Chondrocyte (in vitro differentiated cells): ENCODE measurements at regions not wholly inside any gene's neighbourhood (a gene's known extent, or its start where the extent isn't known, plus 50 kb on each side); places are given as distances from the start of the nearest gene placed in this dataset.

Source experiments
- DNase-seq: peaks from one replicate; pipeline ENCODE4 v3.0.0; 2021; ENCODE audit warnings: mixed read lengths, low spot score
- H3K27ac Mint-ChIP-seq: one replicate; pipeline ENCODE4 v1.8.0; 2021; ENCODE audit warnings: mild to moderate bottlenecking, moderate library complexity, mixed read lengths; ENCODE audit not compliant: unreplicated experiment
- H3K27me3 Mint-ChIP-seq: 2 replicates; pipeline ENCODE4 v1.8.0; 2021; ENCODE audit warnings: low read depth, mixed read lengths
- H3K36me3 Mint-ChIP-seq: 2 replicates; pipeline ENCODE4 v1.8.0; 2021; ENCODE audit warnings: low read depth, mixed read lengths
- H3K4me1 Mint-ChIP-seq: 2 replicates; pipeline ENCODE4 v1.8.0; 2021; ENCODE audit warnings: low read depth, mild to moderate bottlenecking, mixed read lengths
- H3K4me3 Mint-ChIP-seq: one replicate; pipeline ENCODE4 v1.8.0; 2021; ENCODE audit warnings: mild to moderate bottlenecking, moderate library complexity, mixed read lengths; ENCODE audit not compliant: unreplicated experiment
- H3K9me3 Mint-ChIP-seq: 2 replicates; pipeline ENCODE4 v1.8.0; 2021; ENCODE audit warnings: low read depth, mixed read lengths
- TF ChIP-seq, protein P1 (sequence below): fragments of 200-600 bp; sonication (generic); IDR thresholded peaks from 2 replicates; pipeline ENCODE4 v1.5.0; 2021; ENCODE audit warnings: antibody characterized with exemption, mild to moderate bottlenecking, moderate library complexity

DNA sequence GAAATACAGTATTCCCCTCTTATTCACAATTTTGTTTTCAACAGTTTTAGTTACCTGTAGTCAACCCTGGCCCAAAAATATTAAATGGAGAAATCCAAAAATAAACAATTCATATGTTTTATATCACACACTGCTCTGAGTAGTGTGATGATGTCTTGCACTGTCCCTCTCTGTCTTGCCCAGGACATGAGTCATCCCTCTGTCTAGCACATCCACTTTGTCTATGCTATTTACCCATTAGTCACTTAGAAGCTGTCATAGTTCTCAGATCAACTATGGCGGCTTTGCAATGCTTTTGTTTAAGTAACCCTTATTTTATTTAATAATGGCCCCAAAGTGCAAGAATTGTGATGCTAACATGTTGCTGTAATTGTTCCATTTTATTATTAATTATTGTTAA, 380.6 kb upstream of the REG3G start:
- H3K27ac Mint-ChIP-seq, result no peak overlapping the region
- no peaks in the 10 kb centered on the region for H3K36me3 Mint-ChIP-seq
- DNase-seq, result no peak
- no peaks in the 10 kb centered on the region for H3K4me1 Mint-ChIP-seq
- TF ChIP-seq, protein P1, sequence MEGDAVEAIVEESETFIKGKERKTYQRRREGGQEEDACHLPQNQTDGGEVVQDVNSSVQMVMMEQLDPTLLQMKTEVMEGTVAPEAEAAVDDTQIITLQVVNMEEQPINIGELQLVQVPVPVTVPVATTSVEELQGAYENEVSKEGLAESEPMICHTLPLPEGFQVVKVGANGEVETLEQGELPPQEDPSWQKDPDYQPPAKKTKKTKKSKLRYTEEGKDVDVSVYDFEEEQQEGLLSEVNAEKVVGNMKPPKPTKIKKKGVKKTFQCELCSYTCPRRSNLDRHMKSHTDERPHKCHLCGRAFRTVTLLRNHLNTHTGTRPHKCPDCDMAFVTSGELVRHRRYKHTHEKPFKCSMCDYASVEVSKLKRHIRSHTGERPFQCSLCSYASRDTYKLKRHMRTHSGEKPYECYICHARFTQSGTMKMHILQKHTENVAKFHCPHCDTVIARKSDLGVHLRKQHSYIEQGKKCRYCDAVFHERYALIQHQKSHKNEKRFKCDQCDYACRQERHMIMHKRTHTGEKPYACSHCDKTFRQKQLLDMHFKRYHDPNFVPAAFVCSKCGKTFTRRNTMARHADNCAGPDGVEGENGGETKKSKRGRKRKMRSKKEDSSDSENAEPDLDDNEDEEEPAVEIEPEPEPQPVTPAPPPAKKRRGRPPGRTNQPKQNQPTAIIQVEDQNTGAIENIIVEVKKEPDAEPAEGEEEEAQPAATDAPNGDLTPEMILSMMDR, result no peak
- no peak overlapping the region for H3K4me3 Mint-ChIP-seq
- H3K27me3 Mint-ChIP-seq, result no peaks in the 10 kb centered on the region
- no peaks in the 10 kb centered on the region for H3K9me3 Mint-ChIP-seq

DNA sequence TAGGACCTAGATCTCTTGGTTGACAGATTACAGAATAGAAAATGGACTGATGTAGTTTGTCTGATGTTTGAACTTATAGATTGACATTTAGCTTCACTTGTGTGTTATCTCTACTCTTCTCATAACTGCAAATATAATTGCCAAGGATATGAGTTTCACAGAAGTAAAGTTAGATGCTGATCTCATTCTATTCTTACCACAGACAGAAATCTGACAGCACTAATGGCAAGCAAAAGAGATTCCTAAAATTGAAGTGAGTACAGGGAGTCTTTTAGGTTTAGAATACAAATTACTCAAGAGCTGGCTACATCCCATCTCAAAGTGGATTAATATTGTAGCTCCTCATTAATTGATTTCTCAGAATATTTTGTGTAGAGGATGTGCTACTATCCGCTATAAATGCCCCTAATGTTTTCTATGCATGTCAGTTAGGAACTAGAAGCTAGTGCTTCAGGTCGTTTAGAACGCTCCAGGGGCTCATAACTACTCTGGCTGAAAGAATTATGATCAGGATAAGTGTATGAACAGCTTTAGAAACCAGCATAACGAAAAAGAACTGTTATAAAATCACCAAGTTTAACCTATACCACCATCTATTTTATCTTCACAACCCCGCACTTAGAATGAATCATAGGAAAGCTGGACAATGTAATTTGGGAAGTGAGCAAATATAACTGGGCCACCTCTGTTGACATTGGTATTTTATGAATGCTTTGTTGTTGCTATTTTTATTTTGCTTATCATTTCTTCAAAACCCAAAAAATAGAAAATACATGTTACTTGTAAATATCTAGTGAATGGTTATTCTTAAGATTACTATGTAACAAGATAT, 378.8 kb upstream of the REG3G start:
- TF ChIP-seq, protein P1, result no peak
- Mint-ChIP-seq H3K9me3 (no peaks in the 10 kb centered on the region), H3K27ac (no peak overlapping the region), H3K4me3 (no peak overlapping the region), H3K4me1 (no peaks in the 10 kb centered on the region), H3K36me3 (no peaks in the 10 kb centered on the region), H3K27me3 (no peaks in the 10 kb centered on the region)
- no peak for DNase-seq

DNA sequence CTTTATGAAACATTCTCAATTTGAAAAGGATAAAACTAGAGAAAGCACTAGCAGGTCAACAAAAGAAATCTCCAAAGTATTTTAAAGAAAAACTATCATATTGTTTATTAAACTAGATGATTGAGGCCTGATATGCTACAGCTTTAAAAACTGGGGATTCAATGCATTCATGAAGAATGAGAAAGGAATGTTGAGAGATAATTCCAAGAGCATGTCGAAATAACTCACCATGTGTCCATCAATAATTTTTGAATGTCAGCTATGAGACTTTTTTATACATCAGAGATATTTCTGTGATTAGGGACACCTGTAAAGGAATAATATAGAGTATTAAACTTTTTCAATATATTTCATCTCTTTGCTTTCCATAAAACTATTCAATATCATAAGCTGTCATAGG, 376.9 kb upstream of the REG3G start:
- TF ChIP-seq, protein P1, result no peak
- no peaks in the 10 kb centered on the region for H3K27me3 Mint-ChIP-seq
- H3K9me3 Mint-ChIP-seq, result no peaks in the 10 kb centered on the region
- no peak overlapping the region for H3K4me3 Mint-ChIP-seq
- DNase-seq, result no peak
- no peak overlapping the region for H3K27ac Mint-ChIP-seq
- no peaks in the 10 kb centered on the region for H3K36me3 Mint-ChIP-seq
- H3K4me1 Mint-ChIP-seq, result no peaks in the 10 kb centered on the region

DNA sequence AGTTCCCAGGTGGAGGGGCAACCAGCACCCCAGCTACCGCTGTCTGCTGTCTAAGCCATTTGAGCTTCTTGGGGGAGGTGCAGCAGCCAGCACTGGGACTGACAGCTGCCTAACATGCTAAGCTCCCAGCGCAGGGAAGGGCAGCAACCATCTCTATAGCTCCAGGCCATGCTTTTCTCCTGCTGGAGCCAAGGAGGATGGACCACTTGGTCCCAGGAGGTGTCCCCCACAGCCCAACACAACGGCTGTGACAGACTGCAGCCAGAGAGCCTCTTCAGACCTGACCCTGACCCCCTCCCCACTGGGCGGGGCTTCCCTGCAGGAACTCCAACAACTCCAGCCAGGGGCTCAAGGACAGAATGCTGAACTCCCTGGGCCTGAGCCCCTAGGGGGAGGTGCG, 370.6 kb upstream of the REG3G start:
- TF ChIP-seq, protein P1, result no peak
- H3K27ac Mint-ChIP-seq, result no peak overlapping the region
- H3K36me3 Mint-ChIP-seq, result no peaks in the 10 kb centered on the region
- H3K4me1 Mint-ChIP-seq, result no peaks in the 10 kb centered on the region
- no peak overlapping the region for H3K4me3 Mint-ChIP-seq
- DNase-seq, result peak; percentile 76
- peaks cover 28% of the 10 kb centered on the region for H3K9me3 Mint-ChIP-seq
- no peaks in the 10 kb centered on the region for H3K27me3 Mint-ChIP-seq

DNA sequence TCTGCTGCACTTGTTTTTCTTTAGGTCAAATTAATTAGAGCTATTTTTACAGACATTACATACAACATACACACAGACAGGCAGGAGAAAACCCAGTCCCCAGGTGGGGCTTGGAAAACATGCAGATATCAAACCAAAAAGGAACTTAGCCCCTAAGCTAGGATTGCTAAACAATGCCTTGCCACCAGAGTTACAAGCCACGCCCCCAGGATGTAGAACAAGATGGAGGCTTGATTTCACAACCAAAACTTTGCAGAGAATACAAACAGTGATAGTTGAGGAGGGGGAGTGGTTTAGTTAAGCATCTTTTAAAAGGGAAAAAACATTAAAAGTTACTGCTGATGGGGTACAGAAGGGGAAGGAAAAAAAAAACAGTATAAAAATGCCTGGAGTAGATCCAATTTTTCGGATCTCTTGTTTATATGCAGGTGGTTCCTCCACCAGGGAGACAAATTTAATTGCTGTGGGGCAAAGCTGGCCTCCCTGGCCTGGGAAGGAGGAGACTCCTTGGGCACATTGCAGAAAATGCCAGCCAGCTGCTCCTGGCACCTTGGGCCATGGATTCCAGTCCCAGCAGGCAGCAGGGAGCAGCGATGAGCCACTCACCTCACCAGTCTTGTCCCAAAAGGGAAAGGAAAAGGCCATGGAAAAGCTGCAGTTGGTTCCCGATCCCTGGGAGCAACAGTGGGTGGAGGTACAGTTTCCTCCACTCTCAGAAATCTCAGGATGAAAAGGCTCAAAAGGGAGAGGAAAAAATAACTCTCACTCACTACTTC, 348.4 kb upstream of the REG3G start:
- TF ChIP-seq, protein P1, result no peak
- Mint-ChIP-seq H3K4me3 (no peak overlapping the region), H3K9me3 (no peaks in the 10 kb centered on the region), H3K36me3 (no peaks in the 10 kb centered on the region), H3K27me3 (peaks cover 4% of the 10 kb centered on the region), H3K27ac (no peak overlapping the region), H3K4me1 (no peaks in the 10 kb centered on the region)
- DNase-seq, result no peak
